HEK293T (cell line): ENCODE measurements at regions not wholly inside any gene's neighbourhood (a gene's known extent, or its start where the extent isn't known, plus 50 kb on each side); places are given as distances from the start of the nearest gene placed in this dataset.

Experiments used
- CTCF ChIA-PET: fragments of 350-600 bp; formaldehyde crosslinking; extraction: SDS; loops from one replicate; lab custom pipeline; 2021; ENCODE audit warnings: antibody characterized with exemption, inconsistent platforms; lab: Yijun Ruan, JAX
- POLR2A ChIA-PET: fragments of 350-600 bp; formaldehyde crosslinking; extraction: SDS; loops from one replicate; lab custom pipeline; 2020; ENCODE audit warnings: antibody characterized with exemption, inconsistent platforms; lab: Yijun Ruan, JAX
- DNase-seq: peaks from one replicate; pipeline ENCODE4 v3.0.0; 2012; ENCODE audit warnings: mixed read lengths; ENCODE audit errors: extremely low spot score
- ARNT ChIP-seq: fragments of 450-650 bp; IDR thresholded peaks from 2 replicates; pipeline ENCODE4 v1.6.1; 2017; ENCODE audit warnings: mild to moderate bottlenecking
- BHLHE40 ChIP-seq: fragments of 450-650 bp; IDR thresholded peaks from 2 replicates; pipeline ENCODE4 v1.6.1; 2016; ENCODE audit warnings: mild to moderate bottlenecking, moderate library complexity, borderline replicate concordance
- CTBP1 ChIP-seq: fragments of 450-650 bp; IDR thresholded peaks from 2 replicates; pipeline ENCODE4 v1.6.1; 2016; ENCODE audit warnings: borderline replicate concordance
- ELF4 ChIP-seq: fragments of 450-650 bp; IDR thresholded peaks from 2 replicates; pipeline ENCODE4 v1.6.1; 2017; ENCODE audit warnings: antibody characterized with exemption
- FOXA1 ChIP-seq: fragments of 450-650 bp; IDR thresholded peaks from 2 replicates; pipeline ENCODE4 v1.6.1; 2016; ENCODE audit warnings: mild to moderate bottlenecking
- FOXK2 ChIP-seq: fragments of 450-650 bp; IDR thresholded peaks from 2 replicates; pipeline ENCODE4 v1.6.1; 2016; ENCODE audit warnings: mild to moderate bottlenecking
- FOXM1 ChIP-seq: fragments of 450-650 bp; IDR thresholded peaks from 2 replicates; pipeline ENCODE4 v1.6.1; 2017; ENCODE audit warnings: mild to moderate bottlenecking, borderline replicate concordance
- HDGF ChIP-seq: fragments of 450-650 bp; IDR thresholded peaks from 2 replicates; pipeline ENCODE4 v1.6.1; 2017; ENCODE audit warnings: antibody characterized with exemption, borderline replicate concordance
- L3MBTL2 ChIP-seq: fragments of 450-650 bp; conservative IDR thresholded peaks from 2 replicates; pipeline ENCODE4 v1.6.1; 2016; ENCODE audit warnings: mild to moderate bottlenecking
- LEF1 ChIP-seq: fragments of 450-650 bp; IDR thresholded peaks from 2 replicates; pipeline ENCODE4 v1.6.1; 2017; ENCODE audit warnings: mild to moderate bottlenecking, borderline replicate concordance
- NFRKB ChIP-seq: fragments of 450-650 bp; IDR thresholded peaks from 2 replicates; pipeline ENCODE4 v1.6.1; 2016; ENCODE audit warnings: mild to moderate bottlenecking, moderate library complexity
- PKNOX1 ChIP-seq: fragments of 450-650 bp; IDR thresholded peaks from 2 replicates; pipeline ENCODE4 v1.6.1; 2016
- SP1 ChIP-seq: fragments of 450-650 bp; IDR thresholded peaks from 2 replicates; pipeline ENCODE4 v1.6.1; 2017
- SUZ12 ChIP-seq: fragments of 450-650 bp; IDR thresholded peaks from 2 replicates; pipeline ENCODE4 v1.6.1; 2016; ENCODE audit warnings: mild to moderate bottlenecking
- TARDBP ChIP-seq: fragments of 450-650 bp; IDR thresholded peaks from 2 replicates; pipeline ENCODE4 v1.6.1; 2016
- ZNF384 ChIP-seq: fragments of 450-650 bp; IDR thresholded peaks from 2 replicates; pipeline ENCODE4 v1.6.1; 2016

GRCh38 chr3:106946866-106947265, 430.4 kb upstream of the CCDC54 start:
- no peak for DNase-seq
- no peak for TF ChIP-seq CTBP1
- TF ChIP-seq ZNF384 = no peak
- TF ChIP-seq NFRKB = no peak
- TF ChIP-seq L3MBTL2 = no peak
- no peak for TF ChIP-seq BHLHE40
- no peak for TF ChIP-seq ELF4
- TF ChIP-seq HDGF = no peak
- TF ChIP-seq PKNOX1 = no peak
- TF ChIP-seq FOXM1 = no peak
- no peak for TF ChIP-seq FOXK2
- TF ChIP-seq FOXA1 = no peak
- no peak for TF ChIP-seq SP1
- TF ChIP-seq TARDBP = no peak
- no peak for TF ChIP-seq ARNT
- no peak for TF ChIP-seq LEF1
- no peak for TF ChIP-seq SUZ12
- CTCF ChIA-PET = no interaction called here
- POLR2A ChIA-PET = no interaction called here

- no peak for TF ChIP-seq BHLHE40
- TF ChIP-seq TARDBP = no peak
- no peak for TF ChIP-seq FOXM1
- TF ChIP-seq PKNOX1 = no peak
- TF ChIP-seq ZNF384 = no peak
- TF ChIP-seq FOXK2 = no peak
- TF ChIP-seq ELF4 = no peak
- no peak for TF ChIP-seq SP1
- POLR2A ChIA-PET = no interaction called here
- no peak for DNase-seq
- CTCF ChIA-PET = no interaction called here
Observed at GRCh38 chr3:106957029-106957428, 420.2 kb upstream of the CCDC54 start.

GRCh38 chr3:106962993-106963392, 414.2 kb upstream of the CCDC54 start:
- ChIA-PET POLR2A (no interaction called here), CTCF (no interaction called here)
- no peak for DNase-seq
- no peak for TF ChIP-seq ZNF384
- TF ChIP-seq HDGF = no peak
- TF ChIP-seq L3MBTL2 = no peak
- no peak for TF ChIP-seq TARDBP
- TF ChIP-seq ELF4 = no peak
- no peak for TF ChIP-seq FOXA1
- TF ChIP-seq LEF1 = no peak
- no peak for TF ChIP-seq FOXM1
- TF ChIP-seq SUZ12 = no peak
- no peak for TF ChIP-seq ARNT
- TF ChIP-seq BHLHE40 = no peak
- TF ChIP-seq SP1 = no peak
- no peak for TF ChIP-seq NFRKB

- no peak for DNase-seq
- ChIA-PET CTCF (no interaction called here), POLR2A (no interaction called here)
- TF ChIP-seq BHLHE40 = no peak
- no peak for TF ChIP-seq L3MBTL2
- peak; percentile 80 for TF ChIP-seq ZNF384
- TF ChIP-seq CTBP1 = no peak
- TF ChIP-seq SUZ12 = no peak
- no peak for TF ChIP-seq TARDBP
- TF ChIP-seq PKNOX1 = peak; percentile 54; the same call in 1 of the 2 replicates
- TF ChIP-seq SP1 = no peak
- TF ChIP-seq LEF1 = no peak
- TF ChIP-seq HDGF = no peak
- peak; percentile 40; the same call in 1 of the 2 replicates for TF ChIP-seq FOXA1
- TF ChIP-seq FOXM1 = no peak
- TF ChIP-seq NFRKB = no peak
- no peak for TF ChIP-seq FOXK2
- no peak for TF ChIP-seq ARNT
- TF ChIP-seq ELF4 = no peak
Observed at GRCh38 chr3:106963442-106963841, 413.8 kb upstream of the CCDC54 start.

GRCh38 chr3:106965307-106965706, 411.9 kb upstream of the CCDC54 start:
- ChIA-PET POLR2A (no interaction called here), CTCF (no interaction called here)
- TF ChIP-seq TARDBP (no peak), LEF1 (no peak), NFRKB (no peak), ELF4 (no peak), SUZ12 (no peak), ZNF384 (no peak), FOXK2 (no peak), SP1 (no peak), FOXA1 (no peak), CTBP1 (no peak), HDGF (no peak), PKNOX1 (no peak), L3MBTL2 (no peak), BHLHE40 (no peak), FOXM1 (no peak), ARNT (no peak)
- no peak for DNase-seq
